Osteocyte (in vitro differentiated cells): ENCODE measurements at regions not wholly inside any gene's neighbourhood (a gene's known extent, or its start where the extent isn't known, plus 50 kb on each side); places are given as distances from the start of the nearest gene placed in this dataset.

ENCODE experiments used
- DNase-seq: peaks from one replicate; pipeline ENCODE4 v3.0.0; 2021; ENCODE audit warnings: mixed read lengths; ENCODE audit not compliant: unreplicated experiment; ENCODE audit errors: extremely low spot score
- H3K27ac Mint-ChIP-seq: one replicate; pipeline ENCODE4 v1.8.0; 2021; ENCODE audit warnings: mild to moderate bottlenecking, mixed read lengths; ENCODE audit not compliant: unreplicated experiment
- H3K27me3 Mint-ChIP-seq: one replicate; pipeline ENCODE4 v1.8.0; 2021; ENCODE audit warnings: mixed read lengths; ENCODE audit not compliant: unreplicated experiment
- H3K36me3 Mint-ChIP-seq: one replicate; pipeline ENCODE4 v1.8.0; 2021; ENCODE audit warnings: mixed read lengths; ENCODE audit not compliant: unreplicated experiment
- H3K4me1 Mint-ChIP-seq: one replicate; pipeline ENCODE4 v1.8.0; 2021; ENCODE audit warnings: mixed read lengths; ENCODE audit not compliant: unreplicated experiment
- H3K4me3 Mint-ChIP-seq: one replicate; pipeline ENCODE4 v1.8.0; 2021; ENCODE audit warnings: mild to moderate bottlenecking, moderate library complexity, mixed read lengths; ENCODE audit not compliant: unreplicated experiment
- H3K9me3 Mint-ChIP-seq: one replicate; pipeline ENCODE4 v1.8.0; 2021; ENCODE audit warnings: mixed read lengths; ENCODE audit not compliant: unreplicated experiment
- CTCF ChIP-seq: fragments of 200-600 bp; sonication (generic); IDR thresholded peaks from 2 replicates; pipeline ENCODE4 v1.5.0; 2021; ENCODE audit warnings: antibody characterized with exemption, mild to moderate bottlenecking, moderate library complexity

- H3K27ac Mint-ChIP-seq: no peak overlapping the region
Observed at GRCh38 chr1:65486613-65487012, 66.1 kb downstream of the LEPR start.

GRCh38 chr1:65489481-65489880 lies 69.0 kb downstream of the LEPR start:
- Mint-ChIP-seq H3K36me3 (no peaks in the 10 kb centered on the region), H3K27ac (peak overlapping the region; percentile 81), H3K4me1 (peaks cover 43% of the 10 kb centered on the region), H3K9me3 (no peaks in the 10 kb centered on the region), H3K27me3 (no peaks in the 10 kb centered on the region), H3K4me3 (no peak overlapping the region)
- no peak for DNase-seq
- no peak for TF ChIP-seq CTCF

More at GRCh38 chr1:65486613-65487012, 66.1 kb downstream of the LEPR start:
- H3K9me3 Mint-ChIP-seq: no peaks in the 10 kb centered on the region
- no peaks in the 10 kb centered on the region for H3K36me3 Mint-ChIP-seq
- TF ChIP-seq CTCF: no peak
- no peaks in the 10 kb centered on the region for H3K27me3 Mint-ChIP-seq
- no peak for DNase-seq
- H3K4me3 Mint-ChIP-seq: no peak overlapping the region
- peaks cover 24% of the 10 kb centered on the region for H3K4me1 Mint-ChIP-seq

- H3K9me3 Mint-ChIP-seq: no peaks in the 10 kb centered on the region
- TF ChIP-seq CTCF: no peak
- H3K36me3 Mint-ChIP-seq: no peaks in the 10 kb centered on the region
- no peak for DNase-seq
- peak overlapping the region; percentile 81 for H3K27ac Mint-ChIP-seq
- no peak overlapping the region for H3K4me3 Mint-ChIP-seq
- no peaks in the 10 kb centered on the region for H3K27me3 Mint-ChIP-seq
- peaks cover 49% of the 10 kb centered on the region for H3K4me1 Mint-ChIP-seq
Observed at GRCh38 chr1:65490231-65491009, 70.0 kb downstream of the LEPR start.

GRCh38 chr1:65491472-65491871 lies 71.0 kb downstream of the LEPR start:
- peak overlapping the region; percentile 56 for H3K27ac Mint-ChIP-seq
- no peaks in the 10 kb centered on the region for H3K9me3 Mint-ChIP-seq
- no peaks in the 10 kb centered on the region for H3K27me3 Mint-ChIP-seq
- DNase-seq: no peak
- no peaks in the 10 kb centered on the region for H3K36me3 Mint-ChIP-seq
- no peak for TF ChIP-seq CTCF
- H3K4me1 Mint-ChIP-seq: peaks cover 49% of the 10 kb centered on the region
- H3K4me3 Mint-ChIP-seq: no peak overlapping the region

GRCh38 chr1:65493802-65494201 lies 73.3 kb downstream of the LEPR start:
- TF ChIP-seq CTCF: no peak
- H3K9me3 Mint-ChIP-seq: no peaks in the 10 kb centered on the region
- H3K27ac Mint-ChIP-seq: peak overlapping the region; percentile 15
- no peak for DNase-seq
- no peaks in the 10 kb centered on the region for H3K36me3 Mint-ChIP-seq
- H3K4me3 Mint-ChIP-seq: no peak overlapping the region
- no peaks in the 10 kb centered on the region for H3K27me3 Mint-ChIP-seq
- H3K4me1 Mint-ChIP-seq: peaks cover 55% of the 10 kb centered on the region
